ENCODE measurements at regions not wholly inside any gene's neighbourhood (a gene's known extent, or its start where the extent isn't known, plus 50 kb on each side); places are given as distances from the start of the nearest gene placed in this dataset.

GRCh38 chr4:22336822-22337221 is 179.0 kb downstream of the ADGRA3 start:
- no peak for DNase-seq

GRCh38 chr4:22334155-22334554 is 181.7 kb downstream of the ADGRA3 start:
- DNase-seq = no peak

- DNase-seq = no peak
Observed at GRCh38 chr4:22324422-22324821, 191.4 kb downstream of the ADGRA3 start.

GRCh38 chr4:22323691-22324090 is 192.2 kb downstream of the ADGRA3 start:
- DNase-seq = no peak

- DNase-seq = no peak
Observed at GRCh38 chr4:22322996-22323395, 192.9 kb downstream of the ADGRA3 start.

DNA sequence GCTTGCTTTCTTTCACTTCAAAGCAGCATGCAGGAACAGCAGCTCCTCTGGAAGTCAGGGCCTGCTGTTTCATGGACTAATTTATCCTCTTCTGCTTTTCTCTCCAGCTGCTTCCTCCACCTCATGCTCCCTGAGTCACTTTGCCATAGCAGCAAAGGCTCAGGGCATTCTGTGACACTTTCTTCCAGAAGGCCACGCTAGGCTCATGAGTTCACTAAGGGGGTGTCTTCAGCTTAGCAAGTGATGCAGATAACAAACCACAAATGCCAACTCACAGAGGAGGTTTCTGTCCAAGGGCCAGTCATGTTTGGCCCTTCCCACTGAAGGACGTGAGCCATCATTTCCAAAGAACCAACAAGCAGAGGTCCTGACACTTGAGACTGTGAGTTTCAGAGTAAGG is 200.2 kb downstream of the ADGRA3 start:
- no peak for DNase-seq

- no peak for DNase-seq
Observed at GRCh38 chr4:22313976-22314375, 201.9 kb downstream of the ADGRA3 start.

DNA sequence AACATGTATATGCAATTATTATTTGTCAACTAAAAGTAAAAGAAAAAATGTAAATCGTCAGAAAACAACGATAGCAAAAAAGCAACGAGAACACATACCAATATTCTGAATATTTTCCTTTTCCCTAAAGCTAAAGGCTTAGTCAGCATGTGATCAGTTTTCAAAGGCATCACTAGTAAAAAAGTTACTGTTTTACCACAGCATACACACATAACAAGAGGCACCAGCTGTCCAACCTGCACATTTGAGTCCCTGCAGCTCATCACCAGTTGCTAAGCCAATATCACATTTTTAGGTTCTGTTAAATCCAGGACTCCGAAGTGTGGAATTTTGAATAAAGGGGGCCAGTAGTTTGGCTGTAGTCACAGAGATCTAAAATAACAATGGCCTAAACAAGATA is 203.8 kb downstream of the ADGRA3 start:
- DNase-seq = peak; percentile 55

GRCh38 chr4:22301253-22301652 is 214.6 kb downstream of the ADGRA3 start:
- DNase-seq = no peak

GRCh38 chr4:22299678-22300077 is 216.2 kb downstream of the ADGRA3 start:
- no peak for DNase-seq

DNA sequence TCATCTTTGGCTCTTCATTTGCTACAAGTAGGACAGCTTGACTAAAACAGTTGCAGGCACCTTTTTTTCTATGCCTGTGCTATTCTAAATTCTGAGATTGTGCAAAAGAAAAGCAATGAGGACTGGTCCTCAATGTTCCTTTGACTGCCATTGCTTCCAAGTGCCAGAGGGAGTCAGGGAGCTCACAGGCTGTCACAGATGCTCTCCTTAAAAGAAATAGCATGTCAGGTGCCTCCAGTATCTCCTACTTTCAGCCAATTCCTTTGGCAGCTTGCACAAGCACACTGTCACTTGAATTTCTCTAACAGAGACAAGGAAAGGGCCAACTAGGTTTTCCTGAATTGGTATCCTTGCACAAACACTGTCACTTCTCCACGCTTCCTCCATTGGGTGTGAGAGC is 228.2 kb downstream of the ADGRA3 start:
- DNase-seq = no peak

DNA sequence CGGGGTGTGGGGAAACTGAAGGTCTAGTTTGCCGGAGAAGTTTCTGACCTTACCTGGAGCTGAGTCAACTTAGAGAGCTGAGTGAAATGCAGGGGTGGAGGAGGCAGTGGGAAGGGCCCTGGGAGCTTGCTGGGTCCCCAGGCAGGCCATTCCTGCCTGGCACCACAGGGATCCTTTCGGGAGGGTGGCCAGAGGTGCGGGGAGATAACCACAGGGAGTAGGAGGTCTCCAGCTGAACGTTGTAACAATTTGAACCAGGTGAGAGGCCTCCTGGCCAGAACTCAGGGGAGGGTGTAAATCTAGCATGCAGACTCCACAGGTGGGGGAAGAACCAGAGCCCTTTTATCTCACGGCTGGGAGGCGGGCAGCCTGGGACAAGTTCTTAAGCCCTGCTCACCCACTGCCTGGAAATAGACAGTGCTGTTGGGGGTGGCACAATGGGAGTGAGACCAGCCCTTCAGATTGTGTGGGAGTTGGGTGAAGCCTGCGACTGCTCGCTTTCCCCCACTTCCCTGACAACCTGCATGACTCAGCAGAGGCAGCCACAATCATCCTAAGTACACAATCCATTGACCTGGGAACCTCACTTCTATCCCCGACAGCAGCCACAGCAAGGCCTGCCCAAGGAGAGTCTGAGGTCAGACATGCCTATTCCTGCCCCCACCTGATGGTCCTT is 247.4 kb downstream of the ADGRA3 start:
- DNase-seq = peak; percentile 69

- DNase-seq = no peak
Observed at GRCh38 chr4:22264261-22264660, 251.6 kb downstream of the ADGRA3 start.

DNA sequence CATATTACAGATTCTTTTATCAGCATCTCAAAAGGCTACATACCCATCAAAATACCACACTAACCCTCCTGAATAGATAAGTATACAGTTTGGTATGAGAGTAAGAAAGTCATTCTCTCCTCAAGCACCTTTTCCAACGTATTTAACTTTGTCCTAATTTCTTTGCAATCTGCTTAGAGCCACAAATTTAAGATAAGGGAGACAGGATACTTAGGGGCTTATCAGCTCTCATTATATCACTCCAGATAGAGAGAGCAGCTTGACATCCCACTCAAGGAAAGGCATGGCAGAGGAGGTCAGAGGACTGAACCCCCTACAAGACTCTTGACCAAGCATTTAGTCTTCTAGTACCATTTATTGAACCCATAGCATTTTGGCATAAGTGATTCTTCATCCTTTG is 262.4 kb downstream of the ADGRA3 start:
- DNase-seq = no peak

DNA sequence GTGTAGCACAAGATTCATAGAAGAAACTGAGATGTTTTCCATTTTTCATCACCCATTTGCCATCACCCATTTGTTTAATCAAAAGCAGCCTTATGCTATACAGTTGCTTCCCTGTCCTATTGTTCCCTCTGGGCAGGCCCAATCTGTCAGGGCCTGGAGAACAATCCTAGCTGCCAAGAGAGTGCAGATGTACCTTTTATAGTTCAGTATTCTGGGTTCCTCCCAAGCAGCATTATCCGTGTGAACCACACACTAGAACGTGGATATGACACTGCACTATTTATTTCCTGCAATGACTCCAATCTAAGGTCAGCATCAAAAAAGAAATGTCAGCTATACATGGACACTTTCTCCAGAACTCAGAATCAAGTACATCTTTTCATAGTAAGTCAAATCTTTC is 269.0 kb downstream of the ADGRA3 start:
- DNase-seq = no peak

- no peak for DNase-seq
Observed at GRCh38 chr4:22245294-22245693, 270.6 kb downstream of the ADGRA3 start.

DNA sequence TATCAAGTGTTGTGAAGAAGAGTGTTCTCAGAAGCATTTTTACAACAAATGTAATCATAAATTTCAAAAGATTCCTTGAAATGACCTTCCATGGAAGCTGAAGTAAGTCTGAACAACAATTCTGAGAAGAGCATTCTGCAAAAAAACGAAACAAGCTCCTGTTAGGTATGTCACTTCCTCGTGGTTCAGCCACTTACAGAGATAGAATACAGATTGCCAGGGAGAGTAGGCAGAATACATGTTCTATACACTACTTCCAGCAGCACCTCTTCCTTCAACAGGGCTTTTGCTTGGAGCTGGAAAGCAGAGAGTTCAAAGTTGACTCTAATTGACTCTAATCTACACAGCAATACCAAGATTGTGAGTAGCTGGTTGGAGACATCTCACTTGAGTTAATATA is 274.5 kb downstream of the ADGRA3 start:
- DNase-seq = peak; percentile 29

DNA sequence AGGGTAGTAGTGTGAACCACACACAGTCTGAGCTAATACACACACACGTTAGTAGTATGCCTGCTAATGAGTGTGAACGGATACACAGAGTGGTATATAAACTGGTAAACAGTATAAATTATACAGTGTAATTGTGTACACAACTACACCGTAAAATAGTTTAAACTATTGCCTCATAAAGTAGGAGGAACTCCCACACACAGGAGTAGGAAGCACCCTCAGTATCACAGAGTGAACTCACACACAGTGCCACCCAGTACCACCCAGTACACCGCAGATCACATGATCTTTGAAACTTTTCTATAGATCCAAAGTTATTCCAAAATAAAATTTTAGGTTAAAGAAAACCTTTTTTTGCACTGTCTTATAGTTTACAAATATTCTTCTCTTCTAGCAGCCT is 275.1 kb downstream of the ADGRA3 start:
- DNase-seq = no peak

- peak; percentile 76 for DNase-seq
Observed at GRCh38 chr4:22238742-22239141, 277.1 kb downstream of the ADGRA3 start.

- DNase-seq = peak; percentile 93
Observed at GRCh38 chr4:22237846-22238494, 277.9 kb downstream of the ADGRA3 start.

- peak; percentile 97 for DNase-seq
Observed at GRCh38 chr4:22237155-22237751, 278.6 kb downstream of the ADGRA3 start.

DNA sequence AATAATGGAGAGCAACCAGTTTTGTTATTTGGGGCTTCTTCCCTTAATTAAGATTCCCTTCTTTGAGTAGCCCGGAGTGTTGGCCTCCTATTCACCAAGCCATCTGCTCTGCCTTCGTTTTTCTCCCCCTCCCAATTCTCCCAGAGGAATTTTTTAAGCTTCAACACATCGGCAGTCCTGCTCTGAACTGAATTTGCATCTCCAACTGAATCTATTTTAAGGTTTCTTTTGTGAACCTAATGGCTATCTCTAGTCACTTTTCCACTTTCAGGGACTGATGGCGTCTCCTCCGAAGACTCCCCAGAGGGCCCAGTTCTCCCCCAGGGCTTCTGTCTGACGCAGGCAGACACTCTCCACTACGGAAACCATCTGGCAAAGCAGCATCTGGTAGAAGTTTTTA is 280.2 kb downstream of the ADGRA3 start:
- DNase-seq = no peak

DNA sequence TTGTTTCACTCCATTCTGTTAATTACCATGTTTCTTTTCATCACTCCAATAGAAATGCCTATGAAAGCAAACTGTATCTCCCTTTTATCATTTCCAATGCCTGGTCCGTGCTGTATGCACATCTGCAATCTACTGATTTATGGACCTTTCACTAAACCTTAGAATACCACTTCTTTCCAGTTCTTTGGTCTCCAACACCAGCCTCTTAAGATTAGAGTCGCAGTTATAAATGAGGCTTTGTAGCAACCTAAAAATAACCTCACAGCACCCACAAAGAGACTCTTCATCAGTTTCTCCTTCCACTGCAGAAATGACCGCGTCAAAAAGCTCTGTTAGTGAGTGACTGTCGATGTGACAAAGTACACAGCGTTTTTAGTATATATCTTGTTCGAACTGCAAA is 282.6 kb downstream of the ADGRA3 start:
- no peak for DNase-seq

DNA sequence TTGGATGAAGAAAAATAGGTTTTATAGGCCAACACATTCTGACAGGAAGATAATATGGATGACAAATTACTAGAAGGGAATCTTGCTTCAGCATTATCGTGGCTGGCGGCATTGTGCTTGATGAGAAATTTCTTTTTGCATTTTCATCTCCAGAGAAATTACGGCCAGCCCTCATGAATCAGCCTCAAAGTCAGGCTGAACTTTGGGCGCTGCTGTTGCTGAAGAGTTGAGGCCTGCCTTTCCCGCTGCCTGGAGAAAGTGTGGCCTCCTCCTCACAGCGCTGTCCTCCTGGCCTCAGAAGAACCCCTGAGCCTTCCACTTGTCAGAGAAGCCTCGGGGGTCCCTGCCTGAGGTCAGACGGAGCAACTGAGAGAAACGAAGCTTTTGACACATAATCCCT is 272.4 kb upstream of the KCNIP4 start:
- no peak for DNase-seq

- no peak for DNase-seq
Observed at GRCh38 chr4:22217480-22217879, 268.9 kb upstream of the KCNIP4 start.
